Activated gamma-delta T cell treated with anti-CD3 and anti-CD28 coated beads, Interleukin-2, amount 50 U/mL, for 16 hours (primary cell): ENCODE measurements at regions not wholly inside any gene's neighbourhood (a gene's known extent, or its start where the extent isn't known, plus 50 kb on each side); places are given as distances from the start of the nearest gene placed in this dataset.

Source experiments
- DNase-seq: peaks from one replicate; pipeline ENCODE4 v3.0.0-alpha.2; 2020; ENCODE audit warnings: low read depth

DNA sequence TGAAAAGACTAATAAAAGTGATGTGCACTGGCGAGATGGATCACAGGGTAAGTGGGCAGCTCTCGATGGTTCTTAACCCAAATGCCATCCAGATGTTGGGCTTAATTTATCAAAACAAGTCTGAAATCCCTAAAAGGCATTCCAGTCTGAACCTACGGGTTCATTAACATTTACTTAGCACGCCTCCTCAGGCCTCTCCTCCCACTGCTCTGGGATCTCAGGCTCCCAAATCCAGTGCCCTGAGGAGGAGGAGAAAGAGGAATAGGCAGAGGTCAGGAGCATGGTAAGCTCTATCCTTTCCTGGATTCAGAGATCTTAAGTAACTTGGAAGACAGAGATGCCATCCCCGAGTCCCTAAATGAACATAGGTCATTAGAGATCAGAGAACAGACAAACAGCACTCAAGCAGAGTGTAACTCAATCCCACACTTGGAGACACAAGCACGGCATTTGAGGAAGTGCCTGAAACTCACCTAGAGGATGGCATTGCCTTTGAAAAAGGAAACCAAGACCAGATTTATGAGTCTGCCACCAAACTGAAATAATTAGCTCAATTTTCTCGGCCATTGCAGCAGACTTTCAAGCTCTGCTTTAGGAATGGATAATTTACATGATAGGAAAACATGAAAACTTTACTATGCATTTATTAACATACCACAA, 140.9 kb downstream of the CXCL12 start:
- no peak for DNase-seq

DNA sequence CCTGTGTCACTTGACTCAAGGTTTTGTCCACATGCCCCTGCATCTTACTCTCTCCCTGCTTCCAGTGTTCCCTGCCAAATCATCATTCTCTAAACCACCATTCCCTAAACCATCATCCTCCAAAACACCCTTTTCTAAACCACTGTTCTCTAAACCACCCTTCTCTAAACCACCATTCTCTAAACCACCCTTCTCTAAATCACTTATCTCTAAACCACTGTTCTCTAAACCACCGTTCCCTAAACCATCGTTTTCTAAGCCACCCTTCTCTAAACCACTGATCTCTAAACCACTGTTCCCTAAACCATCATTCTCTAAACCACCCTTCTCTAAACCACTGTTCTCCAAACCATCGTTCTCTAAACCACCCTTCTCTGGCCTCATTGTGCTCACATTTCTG, 142.1 kb downstream of the CXCL12 start:
- DNase-seq: no peak

DNA sequence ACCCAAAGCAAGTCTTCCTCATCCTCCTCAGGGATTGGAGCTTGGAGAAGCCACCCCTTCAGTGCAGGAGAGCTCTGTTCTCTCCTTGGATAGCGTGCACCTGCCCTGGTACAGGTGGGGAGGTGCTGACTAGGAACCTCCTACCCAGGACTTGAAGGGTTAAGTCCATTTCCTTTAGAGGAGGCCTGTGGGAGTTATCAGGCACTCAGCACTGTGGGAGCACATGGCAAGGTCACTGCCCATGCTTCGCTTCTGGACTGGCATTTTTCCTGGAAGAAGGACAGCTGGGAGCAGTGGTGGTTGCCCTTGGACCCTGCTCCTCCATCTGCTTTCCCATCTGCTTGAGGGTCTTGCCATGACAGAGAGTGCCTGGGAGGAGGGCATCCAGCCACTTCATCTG, 142.8 kb downstream of the CXCL12 start:
- DNase-seq: no peak

GRCh38 chr10:44240584-44241205, 144.2 kb downstream of the CXCL12 start:
- DNase-seq: no peak

- DNase-seq: no peak
Observed at GRCh38 chr10:44238212-44238611, 146.7 kb downstream of the CXCL12 start.

- no peak for DNase-seq
Observed at GRCh38 chr10:44237364-44238049, 147.4 kb downstream of the CXCL12 start.

GRCh38 chr10:44235363-44235762, 149.5 kb downstream of the CXCL12 start:
- no peak for DNase-seq

DNA sequence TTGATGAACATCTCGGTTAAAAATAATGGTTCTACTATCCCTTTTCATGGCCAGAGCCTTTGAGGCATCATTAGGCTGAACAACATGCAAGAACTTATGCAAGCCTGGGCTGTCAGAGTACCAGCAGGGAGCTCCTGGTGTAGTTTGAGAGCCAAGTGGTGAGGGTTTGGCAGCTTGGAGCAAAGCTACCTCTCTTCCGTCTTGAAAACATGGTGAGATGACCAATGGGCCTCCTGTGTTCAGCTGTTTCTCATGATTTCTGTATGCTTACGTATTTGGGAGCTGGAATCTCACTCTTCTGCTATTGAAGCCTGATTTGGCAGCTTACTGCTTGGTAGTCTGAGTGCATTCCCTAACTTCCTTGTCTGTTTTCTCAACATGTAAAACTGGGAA, 150.4 kb downstream of the CXCL12 start:
- DNase-seq: no peak

DNA sequence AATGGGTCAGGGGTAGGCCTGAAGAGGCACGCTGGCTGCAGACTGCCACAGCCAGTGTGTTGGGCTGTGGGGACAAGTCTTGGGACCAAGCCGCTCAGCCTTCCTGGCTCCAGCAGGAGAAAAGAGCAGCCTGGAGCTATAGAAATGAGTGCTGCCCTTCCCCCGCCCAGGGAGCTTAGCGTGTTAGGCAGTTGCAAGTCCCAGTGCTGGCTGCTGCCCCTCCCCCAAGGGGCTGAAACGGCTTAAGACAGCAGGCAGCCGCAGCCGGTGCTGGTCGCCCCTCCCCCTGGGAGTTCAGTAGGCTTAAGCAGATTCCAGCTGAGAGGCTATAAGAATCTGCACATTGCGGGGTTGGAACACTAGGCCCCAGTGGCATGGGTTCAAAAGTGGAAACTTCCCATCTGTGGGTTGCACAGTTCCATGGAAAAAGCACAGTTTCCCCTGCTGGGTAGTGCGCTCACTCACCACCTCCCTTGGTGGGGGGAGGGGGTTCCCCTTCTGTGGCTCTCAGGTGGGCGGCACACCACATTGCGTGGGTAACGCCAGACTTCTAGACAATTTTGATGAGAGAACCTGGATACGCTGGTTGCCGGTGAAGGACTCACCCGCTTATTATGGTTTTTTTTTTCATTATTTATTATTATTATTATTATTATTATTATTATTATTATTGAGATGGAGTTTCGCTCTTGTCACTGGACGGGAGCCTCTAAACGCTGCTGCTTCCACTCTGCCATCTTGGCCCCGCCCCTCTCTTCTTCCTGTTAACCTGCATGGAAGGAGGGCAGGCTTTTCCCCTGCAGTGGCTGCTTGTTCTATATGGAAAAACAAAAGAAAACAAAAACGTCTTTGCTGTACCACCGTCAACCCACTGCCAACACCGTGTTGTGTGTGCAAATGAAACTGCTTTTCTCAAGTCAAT, 151.1 kb downstream of the CXCL12 start:
- DNase-seq: no peak

DNA sequence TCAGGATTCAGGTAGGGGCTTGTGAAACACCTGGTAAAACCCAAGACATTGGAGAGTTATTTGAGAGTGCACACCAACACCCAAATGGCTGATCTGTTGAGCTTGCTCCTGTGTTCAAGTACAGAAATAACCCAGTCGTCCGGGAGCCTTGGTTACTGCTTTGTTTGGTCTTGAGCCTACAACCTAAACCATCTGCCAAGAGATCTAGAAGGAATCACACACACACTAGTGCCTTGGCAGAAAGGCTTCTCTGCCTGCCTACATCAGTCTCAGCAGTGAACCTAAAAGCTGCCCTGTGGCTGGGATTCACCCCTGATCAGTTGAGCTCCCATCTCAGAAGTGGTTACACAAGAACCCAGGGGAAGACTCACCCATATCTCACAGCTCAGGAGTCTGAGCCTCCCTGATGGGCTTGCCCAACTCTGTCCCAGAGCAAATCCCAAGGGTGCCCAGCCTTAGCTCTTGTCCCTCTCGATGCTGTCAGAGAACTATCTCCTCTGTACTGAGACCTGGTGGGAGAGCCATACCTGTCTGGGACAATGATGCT, 167.6 kb downstream of the CXCL12 start:
- no peak for DNase-seq

DNA sequence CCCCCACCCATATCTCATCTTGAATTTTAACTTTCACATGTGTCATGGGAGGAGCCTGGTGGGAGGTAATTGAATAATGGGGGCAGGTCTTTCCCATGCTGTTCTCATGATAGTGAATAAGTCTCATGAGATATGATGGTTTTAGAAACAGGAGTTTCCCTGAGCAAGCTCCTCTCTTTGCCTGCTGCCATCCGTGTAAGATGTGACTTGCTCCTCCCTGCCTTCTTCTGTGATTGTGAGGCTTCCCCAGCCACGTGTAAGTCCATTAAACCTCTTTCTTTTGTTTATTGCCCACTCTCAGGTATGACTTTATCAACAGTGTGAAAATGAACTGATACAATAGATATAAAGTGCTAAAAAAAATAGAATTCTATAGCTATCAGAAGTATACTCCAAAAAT, 168.8 kb downstream of the CXCL12 start:
- no peak for DNase-seq

DNA sequence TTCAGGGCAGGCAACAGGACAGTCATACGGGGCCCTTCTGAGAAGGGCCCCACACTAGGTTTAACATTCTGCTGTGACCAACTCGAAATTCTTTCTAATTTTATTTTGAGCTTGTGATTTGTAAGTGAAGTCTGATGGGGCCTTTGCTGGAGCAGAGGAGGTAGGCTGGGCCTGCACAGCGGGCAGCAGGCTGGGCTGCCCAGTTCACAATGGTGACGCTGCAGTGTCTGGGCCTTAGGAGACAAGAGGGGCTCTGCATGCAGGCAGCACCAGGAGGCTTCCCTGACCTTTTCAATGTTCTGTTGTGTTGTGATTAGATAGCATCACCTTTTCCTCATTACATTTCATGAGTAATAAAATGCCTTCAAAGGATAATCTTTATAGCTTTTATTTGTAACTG, 175.1 kb downstream of the CXCL12 start:
- DNase-seq: no peak

DNA sequence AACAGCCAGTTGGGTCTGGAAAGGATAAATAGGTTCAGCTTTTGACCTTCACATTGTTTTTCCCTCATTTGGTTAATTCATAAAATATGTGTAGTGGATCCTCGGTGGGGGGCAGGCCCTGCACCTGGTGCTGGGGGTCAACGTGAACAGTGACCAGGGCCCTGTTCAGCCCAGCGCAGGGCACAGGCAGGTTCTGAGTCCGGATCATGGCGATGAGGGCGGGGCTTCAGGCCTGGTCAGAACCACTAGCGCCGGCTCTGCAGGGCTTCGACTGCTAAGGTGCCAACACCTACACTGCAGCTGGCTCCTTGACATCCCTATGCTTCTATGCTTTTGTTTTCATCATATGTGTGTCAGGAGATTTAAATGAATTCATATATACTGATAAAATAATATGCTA, 177.7 kb downstream of the CXCL12 start:
- DNase-seq: no peak

DNA sequence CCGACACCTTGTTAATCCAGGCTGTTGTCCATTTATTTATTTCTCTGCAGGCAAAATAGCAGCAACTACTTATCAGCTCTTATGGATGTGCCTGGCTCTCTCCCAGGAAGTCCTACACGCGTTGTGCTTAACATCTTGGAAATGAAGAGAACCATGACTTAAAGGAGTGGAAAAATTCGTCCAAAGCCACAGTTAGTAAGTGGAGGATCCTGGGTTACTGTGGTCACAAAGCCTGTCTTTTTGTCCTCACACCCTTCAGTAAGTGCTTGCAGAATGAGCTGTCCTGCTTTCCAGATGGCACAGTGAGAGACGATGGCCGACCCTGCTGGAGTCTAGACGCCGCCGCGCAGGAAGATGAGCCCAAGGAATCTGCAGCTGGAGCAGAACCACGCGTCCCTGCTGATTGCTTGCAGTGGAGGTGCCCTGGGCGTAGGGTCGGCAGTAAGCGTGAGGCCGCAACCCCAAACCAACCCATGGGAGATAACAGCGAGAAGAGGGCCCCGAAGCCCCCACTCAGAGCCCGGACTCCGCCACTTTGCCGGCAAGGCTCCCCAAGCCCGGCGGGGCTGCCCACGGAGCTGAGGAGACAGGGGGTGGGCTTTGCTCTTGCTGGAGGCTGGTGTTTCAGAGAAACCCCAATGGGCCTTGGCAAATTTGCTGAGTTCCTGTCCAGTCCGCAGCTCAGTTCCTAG, 178.6 kb downstream of the CXCL12 start:
- DNase-seq: no peak

- DNase-seq: no peak
Observed at GRCh38 chr10:44205067-44205466, 179.8 kb downstream of the CXCL12 start.

DNA sequence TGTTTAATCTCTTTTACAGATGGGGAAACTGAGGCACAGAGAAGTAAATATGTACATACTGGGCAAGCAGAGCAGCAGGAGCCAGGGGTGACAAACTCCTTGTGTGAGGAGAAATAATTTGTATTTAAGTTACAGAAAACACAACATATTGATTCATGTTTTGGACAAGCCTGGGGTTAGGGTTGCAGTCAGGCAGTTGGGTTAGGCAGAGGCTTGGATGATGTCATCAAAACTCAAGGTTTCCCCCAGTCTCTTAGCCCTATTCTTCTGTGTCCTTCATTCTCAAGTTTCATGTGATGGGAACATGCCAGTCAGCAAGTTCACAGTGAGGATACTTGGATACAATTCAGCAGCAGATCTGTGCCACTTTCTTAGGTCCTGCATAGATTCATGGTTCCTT, 181.4 kb downstream of the CXCL12 start:
- no peak for DNase-seq

DNA sequence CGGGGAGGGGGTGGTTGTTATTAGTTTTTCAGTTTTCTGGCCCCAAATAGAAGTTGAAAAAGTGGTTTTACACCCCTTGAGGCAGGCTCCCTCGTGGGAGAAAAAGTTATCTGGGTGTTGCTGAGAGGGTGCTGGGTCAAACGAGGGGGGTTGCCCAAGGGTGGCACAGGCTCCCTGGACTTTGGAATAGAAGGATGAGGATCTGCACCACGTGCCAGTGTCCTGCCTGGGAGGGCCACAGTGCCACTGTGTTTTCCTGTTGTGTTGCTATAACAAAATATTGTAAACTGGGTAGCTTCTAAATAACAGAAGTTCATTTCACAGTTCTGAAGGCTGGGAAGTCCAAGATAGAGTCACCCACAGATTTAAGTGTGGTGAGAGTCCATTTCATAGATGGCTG, 181.9 kb downstream of the CXCL12 start:
- DNase-seq: no peak

DNA sequence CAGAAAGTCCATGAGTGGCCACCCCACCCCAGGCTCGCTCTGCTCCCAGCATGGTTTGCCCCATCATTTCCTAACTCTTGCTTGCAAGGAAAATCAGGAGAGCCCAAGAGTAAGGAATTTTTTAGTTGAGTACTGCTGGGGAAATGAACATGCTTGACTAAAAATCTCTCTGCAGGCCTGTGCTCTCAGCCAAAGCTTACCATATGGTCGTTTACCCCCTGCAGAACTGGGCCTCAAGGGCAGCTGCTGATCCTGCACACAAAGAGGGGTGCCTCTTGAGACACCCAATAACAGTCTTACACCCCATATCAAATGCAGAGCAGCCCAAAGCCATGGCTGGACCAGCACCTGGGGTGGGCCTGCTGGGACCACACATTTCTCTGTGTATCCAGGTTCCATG, 183.2 kb downstream of the CXCL12 start:
- no peak for DNase-seq

GRCh38 chr10:44201011-44201410, 183.9 kb downstream of the CXCL12 start:
- DNase-seq: no peak

- no peak for DNase-seq
Observed at GRCh38 chr10:44199991-44200655, 184.8 kb downstream of the CXCL12 start.

DNA sequence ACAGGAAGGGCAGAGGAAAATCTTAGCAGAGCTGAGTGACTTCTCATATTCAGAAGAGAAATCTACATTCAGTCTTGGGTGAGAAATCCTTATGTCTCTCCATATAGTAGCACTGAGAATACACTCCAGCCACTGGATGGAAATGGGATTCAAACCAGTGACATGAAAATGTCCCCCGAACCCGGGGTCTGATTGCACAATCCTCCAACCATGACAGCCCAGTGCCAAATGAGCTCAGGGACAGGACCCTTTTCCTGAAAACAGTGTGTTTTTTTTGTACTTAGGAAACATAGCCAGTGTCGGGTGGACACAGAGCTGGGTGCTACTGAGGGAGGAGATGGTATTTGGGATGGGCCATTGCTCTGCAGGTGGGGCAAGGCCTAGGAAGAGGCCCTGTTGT, 185.6 kb downstream of the CXCL12 start:
- no peak for DNase-seq
